HEK293T (cell line): ENCODE measurements at regions not wholly inside any gene's neighbourhood (a gene's known extent, or its start where the extent isn't known, plus 50 kb on each side); places are given as distances from the start of the nearest gene placed in this dataset.

Experiments
- ARNT ChIP-seq: fragments of 450-650 bp; IDR thresholded peaks from 2 replicates; pipeline ENCODE4 v1.6.1; 2017; ENCODE audit warnings: mild to moderate bottlenecking
- BHLHE40 ChIP-seq: fragments of 450-650 bp; IDR thresholded peaks from 2 replicates; pipeline ENCODE4 v1.6.1; 2016; ENCODE audit warnings: mild to moderate bottlenecking, moderate library complexity, borderline replicate concordance
- CTBP1 ChIP-seq: fragments of 450-650 bp; IDR thresholded peaks from 2 replicates; pipeline ENCODE4 v1.6.1; 2016; ENCODE audit warnings: borderline replicate concordance
- ELF4 ChIP-seq: fragments of 450-650 bp; IDR thresholded peaks from 2 replicates; pipeline ENCODE4 v1.6.1; 2017; ENCODE audit warnings: antibody characterized with exemption
- FOXK2 ChIP-seq: fragments of 450-650 bp; IDR thresholded peaks from 2 replicates; pipeline ENCODE4 v1.6.1; 2016; ENCODE audit warnings: mild to moderate bottlenecking
- FOXM1 ChIP-seq: fragments of 450-650 bp; IDR thresholded peaks from 2 replicates; pipeline ENCODE4 v1.6.1; 2017; ENCODE audit warnings: mild to moderate bottlenecking, borderline replicate concordance
- HDGF ChIP-seq: fragments of 450-650 bp; IDR thresholded peaks from 2 replicates; pipeline ENCODE4 v1.6.1; 2017; ENCODE audit warnings: antibody characterized with exemption, borderline replicate concordance
- L3MBTL2 ChIP-seq: fragments of 450-650 bp; conservative IDR thresholded peaks from 2 replicates; pipeline ENCODE4 v1.6.1; 2016; ENCODE audit warnings: mild to moderate bottlenecking
- NFRKB ChIP-seq: fragments of 450-650 bp; IDR thresholded peaks from 2 replicates; pipeline ENCODE4 v1.6.1; 2016; ENCODE audit warnings: mild to moderate bottlenecking, moderate library complexity
- SP1 ChIP-seq: fragments of 450-650 bp; IDR thresholded peaks from 2 replicates; pipeline ENCODE4 v1.6.1; 2017
- SUZ12 ChIP-seq: fragments of 450-650 bp; IDR thresholded peaks from 2 replicates; pipeline ENCODE4 v1.6.1; 2016; ENCODE audit warnings: mild to moderate bottlenecking
- TARDBP ChIP-seq: fragments of 450-650 bp; IDR thresholded peaks from 2 replicates; pipeline ENCODE4 v1.6.1; 2016
- ZNF384 ChIP-seq: fragments of 450-650 bp; IDR thresholded peaks from 2 replicates; pipeline ENCODE4 v1.6.1; 2016
- TF ChIP-seq, protein P1 (sequence below): fragments of 450-650 bp; IDR thresholded peaks from 2 replicates; pipeline ENCODE4 v1.6.1; 2016

DNA sequence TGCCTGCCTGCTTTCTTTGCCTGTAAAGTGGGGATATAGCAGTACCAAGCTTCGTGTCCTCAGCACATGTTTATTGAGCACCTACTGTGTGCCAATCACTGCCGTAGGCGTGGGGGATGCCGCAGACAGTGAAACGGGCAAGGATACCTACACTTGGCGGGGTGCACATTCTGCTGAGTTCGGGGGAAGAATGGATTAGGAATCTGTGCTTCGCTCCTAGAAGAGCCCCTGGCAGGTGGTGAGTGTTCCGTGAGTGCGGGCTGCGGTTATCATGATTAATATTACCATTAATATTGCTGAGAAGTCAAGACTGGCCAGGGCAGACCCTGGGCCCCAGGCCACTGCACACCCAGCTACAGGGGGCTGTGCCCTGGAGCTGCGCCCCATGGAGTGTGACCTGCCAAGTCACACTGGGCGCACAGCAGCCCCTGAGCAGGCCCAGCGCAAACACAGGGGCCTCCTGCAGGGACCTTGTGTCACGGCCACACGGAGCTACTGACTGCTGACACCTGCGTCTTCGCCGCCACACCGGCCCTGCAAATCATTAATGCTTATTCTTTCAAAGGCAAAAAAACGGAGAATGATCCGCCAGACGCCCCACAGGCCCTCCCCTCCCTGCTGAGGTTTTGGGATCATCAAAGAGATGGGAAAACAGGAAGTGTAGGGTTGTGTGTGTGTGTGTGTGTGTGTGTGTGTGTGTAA lies 213.4 kb upstream of the GSE1 start:
- TF ChIP-seq TARDBP = no peak
- TF ChIP-seq CTBP1 = no peak
- TF ChIP-seq ZNF384 = no peak
- TF ChIP-seq FOXM1 = no peak
- TF ChIP-seq BHLHE40 = no peak
- no peak for TF ChIP-seq SUZ12
- no peak for TF ChIP-seq SP1
- TF ChIP-seq FOXK2 = no peak
- TF ChIP-seq NFRKB = no peak
- TF ChIP-seq ELF4 = no peak
- TF ChIP-seq, protein P1, sequence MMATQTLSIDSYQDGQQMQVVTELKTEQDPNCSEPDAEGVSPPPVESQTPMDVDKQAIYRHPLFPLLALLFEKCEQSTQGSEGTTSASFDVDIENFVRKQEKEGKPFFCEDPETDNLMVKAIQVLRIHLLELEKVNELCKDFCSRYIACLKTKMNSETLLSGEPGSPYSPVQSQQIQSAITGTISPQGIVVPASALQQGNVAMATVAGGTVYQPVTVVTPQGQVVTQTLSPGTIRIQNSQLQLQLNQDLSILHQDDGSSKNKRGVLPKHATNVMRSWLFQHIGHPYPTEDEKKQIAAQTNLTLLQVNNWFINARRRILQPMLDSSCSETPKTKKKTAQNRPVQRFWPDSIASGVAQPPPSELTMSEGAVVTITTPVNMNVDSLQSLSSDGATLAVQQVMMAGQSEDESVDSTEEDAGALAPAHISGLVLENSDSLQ = no peak
- no peak for TF ChIP-seq L3MBTL2
- no peak for TF ChIP-seq HDGF
- TF ChIP-seq ARNT = no peak
